ENCODE measurements at regions not wholly inside any gene's neighbourhood (a gene's known extent, or its start where the extent isn't known, plus 50 kb on each side); places are given as distances from the start of the nearest gene placed in this dataset.

GRCh38 chr1:229950020-229950419, 117.0 kb upstream of the GALNT2 start:
- no peaks in the 10 kb centered on the region for H3K27me3 ChIP-seq
- no peak overlapping the region for H3K4me3 ChIP-seq
- H3K4me1 ChIP-seq: no peaks in the 10 kb centered on the region
- no peak overlapping the region for H3K27ac ChIP-seq
- no peaks in the 10 kb centered on the region for H3K36me3 ChIP-seq
- no peak for DNase-seq
- TF ChIP-seq, protein P1, sequence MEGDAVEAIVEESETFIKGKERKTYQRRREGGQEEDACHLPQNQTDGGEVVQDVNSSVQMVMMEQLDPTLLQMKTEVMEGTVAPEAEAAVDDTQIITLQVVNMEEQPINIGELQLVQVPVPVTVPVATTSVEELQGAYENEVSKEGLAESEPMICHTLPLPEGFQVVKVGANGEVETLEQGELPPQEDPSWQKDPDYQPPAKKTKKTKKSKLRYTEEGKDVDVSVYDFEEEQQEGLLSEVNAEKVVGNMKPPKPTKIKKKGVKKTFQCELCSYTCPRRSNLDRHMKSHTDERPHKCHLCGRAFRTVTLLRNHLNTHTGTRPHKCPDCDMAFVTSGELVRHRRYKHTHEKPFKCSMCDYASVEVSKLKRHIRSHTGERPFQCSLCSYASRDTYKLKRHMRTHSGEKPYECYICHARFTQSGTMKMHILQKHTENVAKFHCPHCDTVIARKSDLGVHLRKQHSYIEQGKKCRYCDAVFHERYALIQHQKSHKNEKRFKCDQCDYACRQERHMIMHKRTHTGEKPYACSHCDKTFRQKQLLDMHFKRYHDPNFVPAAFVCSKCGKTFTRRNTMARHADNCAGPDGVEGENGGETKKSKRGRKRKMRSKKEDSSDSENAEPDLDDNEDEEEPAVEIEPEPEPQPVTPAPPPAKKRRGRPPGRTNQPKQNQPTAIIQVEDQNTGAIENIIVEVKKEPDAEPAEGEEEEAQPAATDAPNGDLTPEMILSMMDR (IDR thresholded peaks at IDR 0.05): no peak
- TF ChIP-seq POLR2A (IDR thresholded peaks at IDR 0.05): no peak
- no peaks in the 10 kb centered on the region for H3K9me3 ChIP-seq

- Histone ChIP-seq H3K27me3 (no peaks in the 10 kb centered on the region), H3K4me1 (no peaks in the 10 kb centered on the region), H3K9me3 (no peaks in the 10 kb centered on the region), H3K27ac (no peak overlapping the region), H3K4me3 (no peak overlapping the region), H3K36me3 (no peaks in the 10 kb centered on the region)
- DNase-seq: no peak
- TF ChIP-seq, protein P1 (IDR thresholded peaks at IDR 0.05): no peak
Observed at GRCh38 chr1:229950908-229951307, 116.1 kb upstream of the GALNT2 start.

DNA sequence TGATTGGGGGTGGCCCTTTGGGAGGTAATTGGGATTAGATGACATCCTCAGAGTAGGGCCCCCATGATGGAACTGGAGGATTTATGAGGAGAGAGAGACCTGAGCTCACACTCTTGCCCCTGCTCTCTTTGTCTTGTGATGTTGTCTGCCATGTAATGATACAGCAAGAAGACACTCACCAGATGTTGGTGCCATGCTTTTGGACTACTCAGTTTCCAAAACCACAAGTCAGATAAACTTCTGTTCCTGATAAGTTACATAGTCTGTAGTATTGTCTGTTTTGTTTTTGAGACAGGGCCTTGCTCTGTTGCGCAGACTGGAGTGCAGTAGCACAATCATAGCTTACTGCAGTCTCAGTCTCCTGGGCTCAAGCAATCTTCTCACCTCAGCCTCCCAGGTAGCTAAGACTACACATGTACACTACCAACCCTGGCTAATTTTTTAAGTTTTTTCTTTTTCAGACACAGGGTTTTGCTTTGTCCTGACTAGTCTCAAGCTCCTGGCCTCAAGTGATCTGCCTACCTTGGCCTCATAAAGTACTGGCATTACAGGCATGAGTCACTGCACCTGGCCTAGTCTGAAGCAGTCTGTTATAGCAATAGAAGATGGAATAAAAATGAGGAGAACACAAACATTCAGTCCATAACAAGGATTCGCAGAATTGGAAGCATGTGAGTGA, 115.0 kb upstream of the GALNT2 start:
- no peaks in the 10 kb centered on the region for H3K27me3 ChIP-seq
- H3K4me3 ChIP-seq: no peak overlapping the region
- no peak overlapping the region for H3K27ac ChIP-seq
- no peaks in the 10 kb centered on the region for H3K4me1 ChIP-seq
- H3K9me3 ChIP-seq: no peaks in the 10 kb centered on the region
- TF ChIP-seq, protein P1 (IDR thresholded peaks at IDR 0.05): no peak
- TF ChIP-seq POLR2A (IDR thresholded peaks at IDR 0.05): no peak
- no peak for DNase-seq
- H3K36me3 ChIP-seq: no peaks in the 10 kb centered on the region

- DNase-seq: no peak
- H3K27ac ChIP-seq: no peak overlapping the region
- TF ChIP-seq, protein P1 (IDR thresholded peaks at IDR 0.05): no peak
- TF ChIP-seq POLR2A (IDR thresholded peaks at IDR 0.05): no peak
- no peaks in the 10 kb centered on the region for H3K9me3 ChIP-seq
- no peaks in the 10 kb centered on the region for H3K36me3 ChIP-seq
- no peaks in the 10 kb centered on the region for H3K27me3 ChIP-seq
- no peak overlapping the region for H3K4me3 ChIP-seq
- H3K4me1 ChIP-seq: no peaks in the 10 kb centered on the region
Observed at GRCh38 chr1:229952670-229953520, 114.1 kb upstream of the GALNT2 start.

- no peaks in the 10 kb centered on the region for H3K27me3 ChIP-seq
- H3K36me3 ChIP-seq: no peaks in the 10 kb centered on the region
- no peak overlapping the region for H3K4me3 ChIP-seq
- no peaks in the 10 kb centered on the region for H3K9me3 ChIP-seq
- H3K27ac ChIP-seq: no peak overlapping the region
- TF ChIP-seq, protein P1 (IDR thresholded peaks at IDR 0.05): no peak
- no peak for TF ChIP-seq POLR2A (IDR thresholded peaks at IDR 0.05)
- H3K4me1 ChIP-seq: no peaks in the 10 kb centered on the region
- DNase-seq: no peak
Observed at GRCh38 chr1:229953736-229954326, 113.2 kb upstream of the GALNT2 start.

Data from Peyer's patch (tissue), 4 donors.